ENCODE measurements at regions not wholly inside any gene's neighbourhood (a gene's known extent, or its start where the extent isn't known, plus 50 kb on each side); places are given as distances from the start of the nearest gene placed in this dataset.

DNA sequence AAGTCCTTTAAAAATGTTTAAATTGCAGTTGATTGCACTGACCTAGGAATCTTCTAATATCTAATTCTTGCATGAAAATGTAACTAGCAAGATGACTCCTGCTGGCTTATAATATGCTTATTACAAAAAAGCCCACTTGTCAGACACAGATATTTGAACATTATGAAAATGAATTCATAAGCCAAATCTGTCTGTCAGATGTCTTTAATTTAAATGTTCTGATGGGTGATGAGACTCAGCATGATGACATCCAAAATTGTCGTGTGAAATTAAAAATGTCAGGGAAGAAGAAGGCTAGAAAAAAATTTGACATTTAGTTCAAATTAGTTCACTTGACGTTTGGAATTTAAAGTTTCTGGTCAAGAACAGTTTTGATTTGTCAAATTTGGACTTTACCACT is 277.8 kb downstream of the PHF14 start:
- no peak for TF ChIP-seq POLR2A (IDR thresholded peaks at IDR 0.05)
- no peak for TF ChIP-seq CTCF (IDR thresholded peaks at IDR 0.05)
- TF ChIP-seq POLR2AphosphoS5 (IDR thresholded peaks at IDR 0.05) = no peak
